Large intestine (tissue), 3 donors: ENCODE measurements at regions not wholly inside any gene's neighbourhood (a gene's known extent, or its start where the extent isn't known, plus 50 kb on each side); places are given as distances from the start of the nearest gene placed in this dataset.

Experiments
- DNase-seq, 2 donors: peaks; one replicate each; pipeline versions ENCODE4 v3.0.0 to v3.0.0-alpha.2; 2013
- H3K27ac ChIP-seq: one replicate; pipeline ENCODE4 v1.5.1; 2013; ENCODE audit warnings: low read length
- H3K27me3 ChIP-seq: 2 replicates; pipeline ENCODE4 v1.6.1; 2013; ENCODE audit warnings: low read length; ENCODE audit not compliant: control insufficient read depth, insufficient read depth
- H3K36me3 ChIP-seq: 2 replicates; pipeline ENCODE4 v1.6.1; 2013; ENCODE audit warnings: low read length; ENCODE audit not compliant: control insufficient read depth, insufficient read depth
- H3K4me1 ChIP-seq: one replicate; pipeline ENCODE4 v1.6.1; 2013; ENCODE audit warnings: low read length; ENCODE audit not compliant: control insufficient read depth, insufficient read depth
- H3K4me3 ChIP-seq: one replicate; pipeline ENCODE4 v1.5.1; 2013; ENCODE audit warnings: low read length
- H3K9me3 ChIP-seq: one replicate; pipeline ENCODE4 v1.6.1; 2013; ENCODE audit warnings: mild to moderate bottlenecking, low read depth, low read length, moderate library complexity; ENCODE audit not compliant: control insufficient read depth
- WGBS: methylation state at CpG from one replicate; pipeline ENCODE4 v1.1.5; 2013; ENCODE audit warnings: low lambda C conversion rate; ENCODE audit not compliant: insufficient coverage; 5-methylcytosine and 5-hydroxymethylcytosine counted together

- WGBS: 80% methylated on average over 1 of the region's 23 CpGs
- Histone ChIP-seq H3K27me3 (peaks cover 3% of the 10 kb centered on the region), H3K4me3 (no peak overlapping the region), H3K9me3 (peaks cover 4% of the 10 kb centered on the region), H3K36me3 (no peaks in the 10 kb centered on the region), H3K4me1 (no peaks in the 10 kb centered on the region), H3K27ac (no peak overlapping the region)
- no peak for DNase-seq
These were observed 261.2 kb downstream of the DLL1 start for GRCh38 chr6:170029416-170030283.

GRCh38 chr6:170028629-170029345 is 262.1 kb downstream of the DLL1 start:
- Histone ChIP-seq H3K4me3 (no peak overlapping the region), H3K27me3 (peaks cover 3% of the 10 kb centered on the region), H3K36me3 (no peaks in the 10 kb centered on the region), H3K4me1 (no peaks in the 10 kb centered on the region), H3K27ac (no peak overlapping the region), H3K9me3 (peaks cover 7% of the 10 kb centered on the region)
- no CpG with 5 or more reads among the region's 23 CpGs for WGBS
- no peak for DNase-seq

- peaks cover 16% of the 10 kb centered on the region for H3K9me3 ChIP-seq
- no peak overlapping the region for H3K27ac ChIP-seq
- no CpG with 5 or more reads among the region's 4 CpGs for WGBS
- H3K4me1 ChIP-seq: no peaks in the 10 kb centered on the region
- DNase-seq: no peak
- H3K27me3 ChIP-seq: peaks cover 12% of the 10 kb centered on the region
- no peak overlapping the region for H3K4me3 ChIP-seq
- no peaks in the 10 kb centered on the region for H3K36me3 ChIP-seq
These were observed 263.2 kb downstream of the DLL1 start for GRCh38 chr6:170027647-170028043.

- WGBS: no CpG with 5 or more reads among the region's 13 CpGs
- no peak overlapping the region for H3K4me3 ChIP-seq
- H3K4me1 ChIP-seq: no peaks in the 10 kb centered on the region
- H3K27me3 ChIP-seq: peaks cover 19% of the 10 kb centered on the region
- H3K9me3 ChIP-seq: peaks cover 16% of the 10 kb centered on the region
- no peaks in the 10 kb centered on the region for H3K36me3 ChIP-seq
- no peak for DNase-seq
- H3K27ac ChIP-seq: no peak overlapping the region
These were observed 263.9 kb downstream of the DLL1 start for GRCh38 chr6:170026751-170027646.

- H3K4me1 ChIP-seq: no peaks in the 10 kb centered on the region
- H3K27ac ChIP-seq: no peak overlapping the region
- no peak overlapping the region for H3K4me3 ChIP-seq
- no CpG with 5 or more reads among the region's 23 CpGs for WGBS
- DNase-seq: peak in 1 of 2 donors; percentile 46
- H3K9me3 ChIP-seq: peaks cover 16% of the 10 kb centered on the region
- no peaks in the 10 kb centered on the region for H3K36me3 ChIP-seq
- H3K27me3 ChIP-seq: peaks cover 22% of the 10 kb centered on the region
These were observed 264.7 kb downstream of the DLL1 start for GRCh38 chr6:170025935-170026750.

- H3K9me3 ChIP-seq: peaks cover 16% of the 10 kb centered on the region
- DNase-seq: no peak
- no peak overlapping the region for H3K27ac ChIP-seq
- H3K36me3 ChIP-seq: no peaks in the 10 kb centered on the region
- no peaks in the 10 kb centered on the region for H3K4me1 ChIP-seq
- no peak overlapping the region for H3K4me3 ChIP-seq
- H3K27me3 ChIP-seq: peaks cover 21% of the 10 kb centered on the region
- no CpG with 5 or more reads among the region's 20 CpGs for WGBS
These were observed 265.5 kb downstream of the DLL1 start for GRCh38 chr6:170025341-170025911.

- Histone ChIP-seq H3K27me3 (peaks cover 21% of the 10 kb centered on the region), H3K27ac (no peak overlapping the region), H3K9me3 (peaks cover 16% of the 10 kb centered on the region), H3K4me3 (no peak overlapping the region), H3K4me1 (no peaks in the 10 kb centered on the region), H3K36me3 (no peaks in the 10 kb centered on the region)
- DNase-seq: peak; percentile 36 to 44
- no CpG with 5 or more reads among the region's 7 CpGs for WGBS
These were observed 265.9 kb downstream of the DLL1 start for GRCh38 chr6:170024940-170025339.

- Histone ChIP-seq H3K4me1 (no peaks in the 10 kb centered on the region), H3K4me3 (no peak overlapping the region), H3K36me3 (no peaks in the 10 kb centered on the region), H3K27me3 (peaks cover 21% of the 10 kb centered on the region), H3K27ac (no peak overlapping the region), H3K9me3 (peaks cover 16% of the 10 kb centered on the region)
- no CpG with 5 or more reads among the region's 67 CpGs for WGBS
- DNase-seq: no peak
These were observed 267.0 kb downstream of the DLL1 start for GRCh38 chr6:170023620-170024521.
